IMR-90 (cell line): ENCODE measurements at regions not wholly inside any gene's neighbourhood (a gene's known extent, or its start where the extent isn't known, plus 50 kb on each side); places are given as distances from the start of the nearest gene placed in this dataset.

Experiments
- ATAC-seq: fragments of 200-7000 bp; cut with Tn5 transposase; 2 replicates; pipeline ENCODE4 v1.9.1; 2020; ENCODE audit warnings: low read depth, mild to moderate bottlenecking, moderate library complexity
- BruUV-seq: library from RNA; stranded (reverse); fragments of 400-500 nt; replicated peaks from 2 replicates; lab custom pipeline; 2021; lab: Mats Ljungman, UMichigan
- CTCF ChIA-PET: fragments of 300-600 bp; formaldehyde crosslinking; extraction: SDS; loops from one replicate; lab custom pipeline; 2021; ENCODE audit warnings: antibody characterized with exemption; lab: Yijun Ruan, JAX
- POLR2A ChIA-PET: fragments of 300-600 bp; sonication (Branson Sonifier 250); formaldehyde crosslinking; loops from one replicate; lab custom pipeline; 2022; ENCODE audit warnings: antibody characterized with exemption; ENCODE audit not compliant: unreplicated experiment; lab: Charles Lee
- DNase-seq: peaks from one replicate; pipeline ENCODE4 v3.0.0; 2013
- H2AFZ ChIP-seq: replicated peaks from 2 replicates; pipeline ENCODE3; 2013; ENCODE audit warnings: low read length, mild to moderate bottlenecking; ENCODE audit not compliant: poor library complexity
- H2AK5ac ChIP-seq: 2 replicates; pipeline ENCODE4 v1.6.1; 2013; ENCODE audit warnings: low read depth, low read length, inconsistent platforms
- H2AK9ac ChIP-seq: replicated peaks from 2 replicates; pipeline ENCODE3; 2013; ENCODE audit warnings: mild to moderate bottlenecking, low read depth, low read length, moderate library complexity; ENCODE audit not compliant: poor library complexity
- H2BK120ac ChIP-seq: 2 replicates; pipeline ENCODE4 v1.6.1; 2013; ENCODE audit warnings: low read depth, low read length, inconsistent platforms
- H2BK15ac ChIP-seq: 3 replicates; pipeline ENCODE4 v1.6.1; 2013; ENCODE audit warnings: low read depth, low read length, inconsistent platforms
- H2BK20ac ChIP-seq: 2 replicates; pipeline ENCODE4 v1.6.1; 2013; ENCODE audit warnings: low read depth, mild to moderate bottlenecking, inconsistent platforms, low read length, moderate library complexity
- H2BK5ac ChIP-seq: 2 replicates; pipeline ENCODE4 v1.6.1; 2013; ENCODE audit warnings: mild to moderate bottlenecking, low read depth, low read length, inconsistent platforms; ENCODE audit not compliant: poor library complexity, severe bottlenecking
- H3K14ac ChIP-seq: replicated peaks from 2 replicates; pipeline ENCODE4 v1.6.1; 2013; ENCODE audit warnings: low read depth, low read length, inconsistent platforms
- H3K18ac ChIP-seq: 2 replicates; pipeline ENCODE4 v1.6.1; 2013; ENCODE audit warnings: low read depth, low read length, control low read depth
- H3K23ac ChIP-seq: 2 replicates; pipeline ENCODE4 v1.6.1; 2013; ENCODE audit warnings: low read depth, low read length, inconsistent platforms
- H3K27ac ChIP-seq: 2 replicates; pipeline ENCODE4 v1.5.1; 2013; ENCODE audit warnings: mild to moderate bottlenecking, control low read depth, low read length; ENCODE audit not compliant: insufficient read depth
- H3K27me3 ChIP-seq: 2 replicates; pipeline ENCODE4 v1.6.1; 2013; ENCODE audit warnings: low read length; ENCODE audit not compliant: control insufficient read depth, insufficient read depth
- H3K36me3 ChIP-seq: 2 replicates; pipeline ENCODE4 v1.6.1; 2013; ENCODE audit warnings: low read length, mixed read lengths; ENCODE audit not compliant: control insufficient read depth, insufficient read depth
- H3K4ac ChIP-seq: 2 replicates; pipeline ENCODE4 v1.6.1; 2013; ENCODE audit warnings: low read depth, low read length, inconsistent platforms
- H3K4me1 ChIP-seq: 2 replicates; pipeline ENCODE4 v1.6.1; 2013; ENCODE audit warnings: low read length, mixed read lengths; ENCODE audit not compliant: control insufficient read depth, insufficient read depth
- H3K4me2 ChIP-seq: 2 replicates; pipeline ENCODE4 v1.6.1; 2013; ENCODE audit warnings: low read depth, mild to moderate bottlenecking, control low read depth, low read length, moderate library complexity
- H3K4me3 ChIP-seq: 2 replicates; pipeline ENCODE4 v1.5.1; 2013; ENCODE audit warnings: low read depth, mild to moderate bottlenecking, control low read depth, low read length, moderate library complexity; ENCODE audit not compliant: insufficient read depth
- H3K56ac ChIP-seq: 2 replicates; pipeline ENCODE4 v1.6.1; 2013; ENCODE audit warnings: low read length, inconsistent platforms; ENCODE audit not compliant: insufficient read depth; ENCODE audit errors: extremely low read depth
- H3K79me1 ChIP-seq, 2 experiments: 2 replicates each; pipeline ENCODE4 v1.6.1; 2013; ENCODE audit warnings: low read length in 2 of 2, inconsistent platforms in 1 of 2, low read depth in 1 of 2
- H3K9ac ChIP-seq: 2 replicates; pipeline ENCODE4 v1.6.1; 2013; ENCODE audit warnings: low read depth, low read length, control low read depth
- H3K9me1 ChIP-seq: 2 replicates; pipeline ENCODE4 v1.6.1; 2013; ENCODE audit warnings: low read length, inconsistent platforms; ENCODE audit not compliant: insufficient read depth
- H3K9me3 ChIP-seq: 2 replicates; pipeline ENCODE4 v1.6.1; 2013; ENCODE audit warnings: low read length; ENCODE audit not compliant: control insufficient read depth, insufficient read depth
- H4K20me1 ChIP-seq: 2 replicates; pipeline ENCODE4 v1.6.1; 2013; ENCODE audit warnings: low read length, inconsistent platforms; ENCODE audit not compliant: insufficient read depth
- H4K5ac ChIP-seq: 2 replicates; pipeline ENCODE4 v1.6.1; 2013; ENCODE audit warnings: mild to moderate bottlenecking, low read depth, low read length, control low read depth
- H4K8ac ChIP-seq, 2 experiments: 2 replicates each; pipeline ENCODE4 v1.6.1; 2013; ENCODE audit warnings: low read depth in 2 of 2, low read length in 2 of 2, control low read depth in 1 of 2, inconsistent platforms in 1 of 2
- H4K91ac ChIP-seq: 2 replicates; pipeline ENCODE4 v1.6.1; 2013; ENCODE audit warnings: low read depth, low read length, inconsistent platforms; ENCODE audit not compliant: insufficient read depth
- BHLHE40 ChIP-seq: fragments of 150-350 bp; IDR thresholded peaks from 2 replicates; pipeline ENCODE4 v1.6.1; 2016; ENCODE audit warnings: mild to moderate bottlenecking, low read depth, low read length
- CEBPB ChIP-seq: IDR thresholded peaks from 2 replicates; pipeline ENCODE4 v1.6.1; 2012; ENCODE audit warnings: low read depth, low read length, improper control_type of control experiment
- FOS ChIP-seq: fragments of 150-350 bp; IDR thresholded peaks from 2 replicates; pipeline ENCODE4 v1.6.1; 2016; ENCODE audit warnings: low read depth, low read length
- MAFK ChIP-seq: IDR thresholded peaks from 2 replicates; pipeline ENCODE4 v1.6.1; 2012; ENCODE audit warnings: low read depth, low read length, improper control_type of control experiment
- MAZ ChIP-seq: IDR thresholded peaks from 2 replicates; pipeline ENCODE4 v1.6.1; 2012; ENCODE audit warnings: low read depth, mild to moderate bottlenecking, low read length, improper control_type of control experiment, moderate library complexity, borderline replicate concordance
- MXI1 ChIP-seq: IDR thresholded peaks from 2 replicates; pipeline ENCODE4 v1.6.1; 2012; ENCODE audit warnings: low read depth, mild to moderate bottlenecking, low read length, moderate library complexity, borderline replicate concordance
- NFE2L2 ChIP-seq: fragments of 150-350 bp; IDR thresholded peaks from 2 replicates; pipeline ENCODE4 v1.6.1; 2016; ENCODE audit warnings: low read depth, mild to moderate bottlenecking, low read length
- POLR2A ChIP-seq: IDR thresholded peaks from 2 replicates; pipeline ENCODE4 v1.6.1; 2012; ENCODE audit warnings: mild to moderate bottlenecking, low read depth, low read length
- RCOR1 ChIP-seq: IDR thresholded peaks from 2 replicates; pipeline ENCODE4 v1.6.1; 2012; ENCODE audit warnings: mild to moderate bottlenecking, low read length, improper control_type of control experiment; ENCODE audit not compliant: insufficient replicate concordance
- RFX5 ChIP-seq: IDR thresholded peaks from 2 replicates; pipeline ENCODE4 v1.8.0; 2012; ENCODE audit warnings: low read depth, mild to moderate bottlenecking, low read length, moderate library complexity
- WGBS, 2 experiments: methylation state at CpG; one replicate each; pipeline versions ENCODE4 v1.1.5 to v1.1.7; 2013; ENCODE audit warnings: missing lambda C conversion rate in 2 of 2; ENCODE audit not compliant: insufficient read length in 1 of 2; ENCODE audit errors: extremely low coverage in 2 of 2; 5-methylcytosine and 5-hydroxymethylcytosine counted together
- dilution Hi-C: fragments of 300-500 bp; cut with HindIII; formaldehyde crosslinking; loops from one replicate; pipeline ENCODE4 v1.14.3; 2018; ENCODE audit warnings: low sequenced_read_pairs; ENCODE audit not compliant: unreplicated experiment
- in situ Hi-C: fragments of 300-500 bp; cut with MboI; formaldehyde crosslinking; loops from 3 replicates; pipeline ENCODE4 v1.14.3; 2019; ENCODE audit warnings: low sequenced_read_pairs, inconsistent platforms, mixed read lengths
- intact Hi-C: fragments of 100-400 bp; cut with micrococcal nuclease; formaldehyde crosslinking; loops from 2 replicates; pipeline ENCODE4 v1.10.0; 2022
- TF ChIP-seq, protein P1 (sequence below): fragments of 150-350 bp; IDR thresholded peaks from 2 replicates; pipeline ENCODE4 v1.6.1; 2017; ENCODE audit warnings: mild to moderate bottlenecking, antibody characterized with exemption, low read length, low read depth

DNA sequence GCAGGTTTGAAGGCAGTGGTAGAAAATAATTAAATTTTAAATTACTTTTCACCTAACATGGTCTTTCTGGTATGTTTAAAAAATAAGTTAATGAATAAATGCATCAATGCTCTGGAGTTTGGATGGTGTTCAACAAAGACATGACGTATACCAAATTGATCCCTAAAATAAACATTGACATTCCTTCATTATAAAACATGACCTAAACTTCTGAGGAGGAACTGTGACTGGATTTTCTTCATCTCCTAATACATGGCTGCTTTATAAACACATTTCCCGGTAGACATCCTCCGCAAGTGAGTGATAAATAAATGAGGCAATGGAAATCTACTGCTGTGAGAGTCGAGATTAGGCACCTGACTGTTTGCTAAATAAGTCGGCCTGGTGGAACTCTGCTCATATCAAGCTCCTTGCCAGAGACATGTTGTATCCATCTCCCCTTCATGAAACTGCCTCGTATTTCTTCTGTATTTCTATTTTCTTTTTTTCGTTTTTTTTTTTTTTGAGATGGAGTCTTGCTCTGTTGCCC, 362.3 kb downstream of the RNF144A start:
- BruUV-seq = no TSS peak

More for the DNA sequence above, 362.3 kb downstream of the RNF144A start:
- dilution Hi-C loops = no loop called here
- no peak overlapping the region for H4K91ac ChIP-seq
- no peak overlapping the region for H2BK120ac ChIP-seq
- H2AFZ ChIP-seq = no peak overlapping the region
- no peak overlapping the region for H2BK20ac ChIP-seq
- no peaks in the 10 kb centered on the region for H3K4me1 ChIP-seq
- in situ Hi-C loops = no loop called here
- no peaks in the 10 kb centered on the region for H3K36me3 ChIP-seq
- no peak for DNase-seq
- H2AK9ac ChIP-seq = no peak overlapping the region
- no peaks in the 10 kb centered on the region for H3K9me1 ChIP-seq
- no peak for ATAC-seq
- no peak for TF ChIP-seq MAZ
- TF ChIP-seq MAFK = no peak
- no peak for TF ChIP-seq NFE2L2
- TF ChIP-seq CEBPB = no peak
- TF ChIP-seq POLR2A = no peak
- no peak for TF ChIP-seq FOS
- TF ChIP-seq RCOR1 = no peak
- no peak for TF ChIP-seq BHLHE40
- no peak for TF ChIP-seq RFX5
- TF ChIP-seq MXI1 = no peak
- TF ChIP-seq, protein P1, sequence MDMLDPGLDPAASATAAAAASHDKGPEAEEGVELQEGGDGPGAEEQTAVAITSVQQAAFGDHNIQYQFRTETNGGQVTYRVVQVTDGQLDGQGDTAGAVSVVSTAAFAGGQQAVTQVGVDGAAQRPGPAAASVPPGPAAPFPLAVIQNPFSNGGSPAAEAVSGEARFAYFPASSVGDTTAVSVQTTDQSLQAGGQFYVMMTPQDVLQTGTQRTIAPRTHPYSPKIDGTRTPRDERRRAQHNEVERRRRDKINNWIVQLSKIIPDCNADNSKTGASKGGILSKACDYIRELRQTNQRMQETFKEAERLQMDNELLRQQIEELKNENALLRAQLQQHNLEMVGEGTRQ = no peak
- no peak overlapping the region for H2BK15ac ChIP-seq
- H3K4me3 ChIP-seq = no peak overlapping the region
- intact Hi-C loops = no loop called here
- no peak overlapping the region for H4K5ac ChIP-seq
- no peak overlapping the region for H3K23ac ChIP-seq
- no peak overlapping the region for H4K8ac ChIP-seq
- no peak overlapping the region for H3K14ac ChIP-seq
- CTCF ChIA-PET = no interaction called here
- H4K20me1 ChIP-seq = no peaks in the 10 kb centered on the region
- no peak overlapping the region for H3K56ac ChIP-seq
- H3K79me1 ChIP-seq = no peaks in the 10 kb centered on the region
- H3K9ac ChIP-seq = no peak overlapping the region
- no peak overlapping the region for H3K18ac ChIP-seq
- H3K4me2 ChIP-seq = no peak overlapping the region
- H3K27me3 ChIP-seq = no peaks in the 10 kb centered on the region
- peaks cover 2% of the 10 kb centered on the region for H3K9me3 ChIP-seq
- no peak overlapping the region for H3K27ac ChIP-seq
- no peak overlapping the region for H2AK5ac ChIP-seq
- no peak overlapping the region for H2BK5ac ChIP-seq
- WGBS, 2 experiments = no CpG with 5 or more reads among the region's 7 CpGs
- H3K4ac ChIP-seq = no peak overlapping the region
- POLR2A ChIA-PET = no interaction called here
